Endothelial cell of umbilical vein (primary cell): ENCODE measurements at regions not wholly inside any gene's neighbourhood (a gene's known extent, or its start where the extent isn't known, plus 50 kb on each side); places are given as distances from the start of the nearest gene placed in this dataset.

Source experiments
- BruUV-seq: library from RNA; stranded (reverse); fragments of 400-500 nt; replicated peaks from 2 replicates; lab custom pipeline; 2021; lab: Mats Ljungman, UMichigan
- CTCF ChIA-PET: fragments of 300-600, 350-600 bp; sonication (Branson Sonifier 250); formaldehyde crosslinking; loops from one replicate; lab custom pipeline; 2021; ENCODE audit warnings: antibody characterized with exemption, inconsistent platforms; lab: Charles Lee
- POLR2A ChIA-PET: fragments of 300-600, 350-600 bp; sonication (Branson Sonifier 250); formaldehyde crosslinking; loops from one replicate; lab custom pipeline; 2021; ENCODE audit warnings: antibody characterized with exemption, inconsistent platforms; lab: Charles Lee
- DNase-seq: peaks from one replicate; pipeline ENCODE4 v3.0.0-alpha.2; 2011; ENCODE audit warnings: low read depth, low spot score
- FAIRE-seq: peaks from 2 replicates; lab custom pipeline; 2011; peaks lifted over from hg19 to GRCh38; lab: Jason Lieb, UNC
- H2AFZ ChIP-seq: 2 replicates; pipeline ENCODE4 v1.6.0; 2012; ENCODE audit warnings: low read depth, low read length, control low read depth, inconsistent platforms
- H3K27ac ChIP-seq: 2 replicates; pipeline ENCODE4 v1.5.1; 2011; ENCODE audit warnings: low read depth, mild to moderate bottlenecking, control low read depth, low read length, moderate library complexity; ENCODE audit not compliant: insufficient read depth
- H3K27me3 ChIP-seq, 2 experiments: 2 replicates each; pipeline versions ENCODE4 v1.6.0 to v1.6.1; 2011; ENCODE audit warnings: low read length in 2 of 2, mixed read lengths in 1 of 2; ENCODE audit not compliant: control insufficient read depth in 2 of 2, insufficient read depth in 2 of 2
- H3K36me3 ChIP-seq, 2 experiments: 2 replicates in 1 of 2; 3 replicates in 1 of 2; pipeline ENCODE4 v1.5.1; 2011; ENCODE audit warnings: low read length in 2 of 2, mild to moderate bottlenecking in 1 of 2, moderate library complexity in 1 of 2; ENCODE audit not compliant: control insufficient read depth in 2 of 2, insufficient read depth in 2 of 2; ENCODE audit errors: extremely low read depth in 1 of 2
- H3K4me1 ChIP-seq: 3 replicates; pipeline ENCODE4 v1.5.1; 2011; ENCODE audit warnings: mild to moderate bottlenecking, low read length; ENCODE audit not compliant: control insufficient read depth, insufficient read depth; ENCODE audit errors: extremely low read depth
- H3K4me2 ChIP-seq: 2 replicates; pipeline ENCODE4 v1.6.1; 2011; ENCODE audit warnings: low read length, control low read depth, mixed read lengths; ENCODE audit not compliant: insufficient read depth
- H3K4me3 ChIP-seq, 3 experiments: fragments of 200-600 bp in 1 of 3; sonication (generic), shearing (Covaris generic) in 1 of 3; replicated peaks in 1 of 3; 2 replicates each; pipeline ENCODE4 v1.5.1; 2011 to 2016; ENCODE audit warnings: control low read depth in 3 of 3, low read length in 3 of 3, mild to moderate bottlenecking in 2 of 3, inconsistent platforms in 1 of 3, low read depth in 1 of 3, moderate library complexity in 1 of 3; ENCODE audit not compliant: insufficient read depth in 1 of 3
- H3K79me2 ChIP-seq: 2 replicates; pipeline ENCODE4 v1.6.0; 2012; ENCODE audit warnings: low read length, inconsistent platforms; ENCODE audit not compliant: control insufficient read depth, insufficient read depth
- H3K9ac ChIP-seq: replicated peaks from 2 replicates; pipeline ENCODE3; 2011; ENCODE audit warnings: low read length, control low read depth; ENCODE audit not compliant: insufficient read depth; ENCODE audit errors: extremely low read depth
- H3K9me1 ChIP-seq: replicated peaks from 3 replicates; pipeline ENCODE4 v1.6.0; 2011; ENCODE audit warnings: mild to moderate bottlenecking, low read length; ENCODE audit not compliant: control insufficient read depth, insufficient read depth; ENCODE audit errors: extremely low read depth
- H3K9me3 ChIP-seq: replicated peaks from 2 replicates; pipeline ENCODE4 v1.5.1; 2012; ENCODE audit warnings: low read length, inconsistent platforms; ENCODE audit not compliant: control insufficient read depth, insufficient read depth
- H4K20me1 ChIP-seq: replicated peaks from 2 replicates; pipeline ENCODE3; 2011; ENCODE audit warnings: mild to moderate bottlenecking, low read length; ENCODE audit not compliant: control insufficient read depth, insufficient read depth; ENCODE audit errors: extremely low read depth
- CTCF ChIP-seq, 2 donors: IDR thresholded peaks; 1 replicate in 1 of 2; 2 replicates in 1 of 2; pipeline ENCODE4 v1.5.1; 2011; ENCODE audit warnings: low read length in 2 of 2, mild to moderate bottlenecking in 2 of 2, moderate library complexity in 2 of 2, control low read depth in 1 of 2, inconsistent platforms in 1 of 2, low read depth in 1 of 2; ENCODE audit not compliant: insufficient read depth in 1 of 2; ENCODE audit errors: extremely low read depth in 1 of 2
- EZH2 ChIP-seq: IDR thresholded peaks from 2 replicates; pipeline ENCODE4 v1.6.1; 2012; ENCODE audit warnings: borderline replicate concordance, low read depth, mild to moderate bottlenecking, moderate library complexity, low read length, inconsistent platforms; ENCODE audit not compliant: severe bottlenecking
- FOS ChIP-seq: IDR thresholded peaks from 2 replicates; pipeline ENCODE4 v1.6.1; 2011; ENCODE audit warnings: mild to moderate bottlenecking, low read length, moderate library complexity, borderline replicate concordance; ENCODE audit not compliant: insufficient read depth
- GATA2 ChIP-seq: IDR thresholded peaks from 2 replicates; pipeline ENCODE4 v1.7.0; 2011; ENCODE audit warnings: low read depth, mild to moderate bottlenecking, moderate library complexity, mixed read lengths, low read length; ENCODE audit not compliant: insufficient read length, insufficient read depth
- JUN ChIP-seq: IDR thresholded peaks from 2 replicates; pipeline ENCODE4 v1.6.1; 2011; ENCODE audit warnings: borderline replicate concordance, low read depth; ENCODE audit not compliant: insufficient read length, insufficient read depth
- MYC ChIP-seq: IDR thresholded peaks from one replicate; pipeline ENCODE4 v1.6.1; 2011; ENCODE audit warnings: mild to moderate bottlenecking, low read depth, low read length
- POLR2A ChIP-seq: IDR thresholded peaks from 2 replicates; pipeline ENCODE4 v1.6.1; 2012; ENCODE audit warnings: low read depth, mild to moderate bottlenecking, control low read depth, low read length
- POLR2AphosphoS5 ChIP-seq: IDR thresholded peaks from 2 replicates; pipeline ENCODE4 v1.6.1; 2012; ENCODE audit warnings: low read depth, mild to moderate bottlenecking, control low read depth, low read length, moderate library complexity; ENCODE audit not compliant: insufficient read depth
- dilution Hi-C: fragments of 300-500 bp; cut with MboI; formaldehyde crosslinking; loops from one replicate; pipeline ENCODE4 v1.15.0; 2019; ENCODE audit warnings: low sequenced_read_pairs; ENCODE audit not compliant: extremely low pct_ligation_motif_present
- intact Hi-C: fragments of 100-400 bp; cut with micrococcal nuclease; formaldehyde crosslinking; loops from one replicate; pipeline ENCODE4 v1.10.0; 2022
- TF ChIP-seq, protein P1 (sequence below): IDR thresholded peaks from 2 replicates; pipeline ENCODE4 v1.6.1; 2011; ENCODE audit not compliant: insufficient read depth, insufficient read length

GRCh38 chr12:74981541-74981940, 228.1 kb downstream of the KCNC2 start:
- DNase-seq (peak; percentile 1), FAIRE-seq (peak; percentile 63)
- dilution Hi-C loops (no loop called here), intact Hi-C loops (no loop called here)
- ChIA-PET POLR2A (no interaction called here), CTCF (interaction anchor here (1.3 kb wide), 1 partner anchor 8 kb away, joined by 3 read pairs; no protein-coding TSS in a partner anchor)
- no peaks in the 10 kb centered on the region for H3K36me3 ChIP-seq
- H3K4me1 ChIP-seq: no peaks in the 10 kb centered on the region
- H3K27ac ChIP-seq: no peak overlapping the region
- TF ChIP-seq EZH2: no peak
- no peak for TF ChIP-seq CTCF (IDR thresholded peaks at IDR 0.05; ENCODE audit: extremely low read depth in 1 of 2, insufficient read depth in 1 of 2, low read depth in 1 of 2, low read length in 2 of 2)
- TF ChIP-seq FOS: no peak
- TF ChIP-seq POLR2A: no peak
- no peak for TF ChIP-seq POLR2AphosphoS5
- no peak for TF ChIP-seq MYC
- TF ChIP-seq JUN: no peak
- no peak for TF ChIP-seq GATA2
- TF ChIP-seq, protein P1, sequence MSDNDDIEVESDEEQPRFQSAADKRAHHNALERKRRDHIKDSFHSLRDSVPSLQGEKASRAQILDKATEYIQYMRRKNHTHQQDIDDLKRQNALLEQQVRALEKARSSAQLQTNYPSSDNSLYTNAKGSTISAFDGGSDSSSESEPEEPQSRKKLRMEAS: no peak
- BruUV-seq: no TSS peak
- no peaks in the 10 kb centered on the region for H4K20me1 ChIP-seq
- no peaks in the 10 kb centered on the region for H3K9me3 ChIP-seq
- H3K9me1 ChIP-seq: no peaks in the 10 kb centered on the region
- no peaks in the 10 kb centered on the region for H3K27me3 ChIP-seq
- no peak overlapping the region for H2AFZ ChIP-seq
- H3K79me2 ChIP-seq: no peaks in the 10 kb centered on the region
- H3K4me3 ChIP-seq: no peak overlapping the region
- H3K9ac ChIP-seq: no peak overlapping the region
- no peak overlapping the region for H3K4me2 ChIP-seq
